Thymus (tissue), 11 donors: ENCODE measurements at regions not wholly inside any gene's neighbourhood (a gene's known extent, or its start where the extent isn't known, plus 50 kb on each side); places are given as distances from the start of the nearest gene placed in this dataset.

ENCODE experiments used
- DNase-seq, 9 donors: peaks; one replicate each; pipeline ENCODE4 v3.0.0-alpha.2; 2013; ENCODE audit warnings: low spot score in 9 of 9, low read depth in 6 of 9, missing footprints in 1 of 9
- H3K27ac ChIP-seq, 2 donors: one replicate each; pipeline ENCODE4 v1.5.1; 2013; ENCODE audit warnings: control low read depth in 1 of 2, low read depth in 1 of 2, low read length in 1 of 2, mild to moderate bottlenecking in 1 of 2, moderate library complexity in 1 of 2
- H3K27me3 ChIP-seq, 2 donors: one replicate each; pipeline ENCODE4 v1.5.1; 2013; ENCODE audit warnings: low read length in 1 of 2; ENCODE audit not compliant: control insufficient read depth in 2 of 2, insufficient read depth in 1 of 2
- H3K36me3 ChIP-seq, 2 donors: one replicate each; pipeline ENCODE4 v1.5.1; 2013; ENCODE audit warnings: low read length in 1 of 2, mild to moderate bottlenecking in 1 of 2, moderate library complexity in 1 of 2; ENCODE audit not compliant: control insufficient read depth in 2 of 2, insufficient read depth in 2 of 2
- H3K4me1 ChIP-seq, 2 donors: one replicate each; pipeline ENCODE4 v1.5.1; 2013; ENCODE audit warnings: low read length in 2 of 2; ENCODE audit not compliant: control insufficient read depth in 2 of 2, insufficient read depth in 2 of 2
- H3K4me3 ChIP-seq, 2 donors: one replicate each; pipeline ENCODE4 v1.5.1; 2013; ENCODE audit warnings: low read length in 2 of 2, control low read depth in 1 of 2, mild to moderate bottlenecking in 1 of 2
- H3K9me3 ChIP-seq, 2 donors: one replicate each; pipeline ENCODE4 v1.5.1; 2013; ENCODE audit warnings: low read length in 1 of 2, mild to moderate bottlenecking in 1 of 2; ENCODE audit not compliant: control insufficient read depth in 2 of 2, insufficient read depth in 1 of 2
- WGBS: extraction: QIAGEN DNeasy Blood & Tissue Kit; methylation state at CpG from one replicate; pipeline ENCODE4 v1.1.7; 2013; 5-methylcytosine and 5-hydroxymethylcytosine counted together
- donor health status: healthy.

DNA sequence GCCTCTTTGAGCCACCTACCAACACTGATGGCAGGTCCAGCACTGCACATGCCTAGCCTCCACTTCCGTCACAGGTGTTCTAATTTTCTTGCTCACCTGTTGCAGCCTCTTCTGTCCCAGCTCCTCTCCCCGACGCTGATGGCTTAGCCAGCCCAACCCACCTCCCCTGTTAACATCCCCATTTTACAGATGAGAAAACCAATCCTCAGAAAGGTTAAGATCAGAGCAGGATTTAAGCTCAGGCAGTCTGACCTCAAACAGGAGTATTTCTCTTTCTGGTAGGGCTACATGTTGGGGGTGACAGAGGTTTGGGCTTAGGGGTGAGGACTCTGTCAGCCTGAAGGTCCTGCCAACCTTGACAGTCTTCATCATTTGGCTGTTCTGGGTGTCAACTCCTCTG lies 74.5 kb upstream of the PITX1 start:
- Histone ChIP-seq H3K4me1 (peaks cover 0 to 2% of the 10 kb centered on the region in 2 donors), H3K9me3 (no peaks in the 10 kb centered on the region), H3K36me3 (no peaks in the 10 kb centered on the region), H3K4me3 (no peak overlapping the region), H3K27me3 (peaks cover 2 to 22% of the 10 kb centered on the region in 2 donors), H3K27ac (no peak overlapping the region)
- 97% methylated on average over 3 of the region's 3 CpGs for WGBS
- DNase-seq: no peak

GRCh38 chr5:135107986-135108385 lies 74.0 kb upstream of the PITX1 start:
- no peaks in the 10 kb centered on the region for H3K9me3 ChIP-seq
- H3K27ac ChIP-seq: no peak overlapping the region
- no peaks in the 10 kb centered on the region for H3K36me3 ChIP-seq
- H3K4me1 ChIP-seq: peaks cover 0 to 2% of the 10 kb centered on the region in 2 donors
- 93% methylated on average over 3 of the region's 3 CpGs for WGBS
- DNase-seq: no peak
- H3K27me3 ChIP-seq: peaks cover 2 to 21% of the 10 kb centered on the region in 2 donors
- H3K4me3 ChIP-seq: no peak overlapping the region

DNA sequence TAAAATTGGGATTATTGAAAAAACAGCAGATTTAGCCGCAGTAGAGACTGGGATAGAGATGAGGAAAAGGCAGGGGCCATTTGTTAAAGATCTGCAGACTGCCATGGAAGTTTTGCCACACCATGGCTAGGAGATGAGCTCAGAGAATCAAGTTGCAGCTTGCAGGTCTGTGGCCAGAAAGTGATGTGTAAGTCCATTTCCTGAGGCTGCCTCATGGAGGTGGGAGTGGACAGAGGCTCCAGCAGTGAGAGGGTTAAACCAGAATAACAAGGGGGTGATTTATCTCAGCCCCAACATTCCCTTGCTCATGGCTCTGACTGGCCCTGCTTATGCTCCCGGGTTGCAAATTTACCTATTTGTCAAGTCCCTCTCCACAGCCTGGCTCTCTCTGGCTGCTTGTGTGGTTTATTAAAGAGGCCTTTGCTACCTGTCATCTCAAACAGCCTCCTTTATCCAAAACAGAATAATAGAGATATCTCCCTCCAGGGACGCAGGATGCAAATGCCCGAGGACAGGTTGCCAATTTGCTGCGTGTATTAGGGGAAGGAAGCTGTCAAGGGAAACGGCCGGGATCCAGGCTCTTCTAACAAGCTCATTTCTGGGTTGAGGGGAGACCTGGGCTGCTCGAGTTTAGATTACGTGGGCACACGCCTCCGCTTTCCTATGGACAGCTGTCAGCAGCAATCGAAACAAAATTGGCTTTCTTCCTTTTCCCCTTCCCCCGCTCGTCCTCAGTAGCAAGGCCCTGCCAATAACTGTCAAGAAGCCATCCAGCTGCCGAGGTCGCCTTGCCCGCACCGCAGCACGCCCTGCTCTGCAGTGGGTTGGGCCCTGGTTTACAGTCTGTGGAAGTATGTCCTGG lies 72.8 kb upstream of the PITX1 start:
- no peak overlapping the region for H3K4me3 ChIP-seq
- no peak overlapping the region for H3K27ac ChIP-seq
- H3K27me3 ChIP-seq: peaks cover 2 to 26% of the 10 kb centered on the region in 2 donors
- no peaks in the 10 kb centered on the region for H3K4me1 ChIP-seq
- H3K9me3 ChIP-seq: no peaks in the 10 kb centered on the region
- DNase-seq: no peak
- no peaks in the 10 kb centered on the region for H3K36me3 ChIP-seq
- WGBS: 64% methylated on average over 19 of the region's 19 CpGs

GRCh38 chr5:135106136-135106535 lies 72.1 kb upstream of the PITX1 start:
- Histone ChIP-seq H3K4me3 (no peak overlapping the region), H3K36me3 (no peaks in the 10 kb centered on the region), H3K27me3 (peaks cover 2 to 23% of the 10 kb centered on the region in 2 donors), H3K4me1 (no peaks in the 10 kb centered on the region), H3K9me3 (no peaks in the 10 kb centered on the region), H3K27ac (no peak overlapping the region)
- 93% methylated on average over 3 of the region's 3 CpGs for WGBS
- no peak for DNase-seq

DNA sequence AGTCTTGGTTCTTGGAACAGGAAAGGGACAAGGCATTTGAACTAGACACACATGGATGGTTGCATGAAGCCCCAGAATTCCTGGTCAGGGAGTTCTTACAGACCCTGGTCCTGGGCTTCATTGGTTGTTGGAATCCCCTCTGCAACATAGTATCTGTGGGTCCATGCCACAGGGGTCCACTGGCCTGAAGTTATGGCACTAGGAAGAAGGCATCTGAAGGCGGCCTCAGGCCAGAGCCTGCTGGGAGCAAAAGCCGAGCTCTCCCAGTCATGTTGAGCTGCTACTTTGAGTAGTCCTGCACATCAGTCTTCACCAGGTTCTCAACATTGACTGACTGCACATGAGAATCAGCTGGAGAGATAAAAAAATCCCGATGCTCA lies 71.1 kb upstream of the PITX1 start:
- DNase-seq: no peak
- 97% methylated on average over 3 of the region's 3 CpGs for WGBS
- Histone ChIP-seq H3K4me1 (no peaks in the 10 kb centered on the region), H3K27me3 (peaks cover 2 to 18% of the 10 kb centered on the region in 2 donors), H3K9me3 (no peaks in the 10 kb centered on the region), H3K36me3 (no peaks in the 10 kb centered on the region), H3K27ac (no peak overlapping the region), H3K4me3 (no peak overlapping the region)

GRCh38 chr5:135103575-135103853 lies 69.5 kb upstream of the PITX1 start:
- DNase-seq: no peak
- H3K36me3 ChIP-seq: no peaks in the 10 kb centered on the region
- WGBS: 98% methylated on average over 7 of the region's 7 CpGs
- peaks cover 0 to 18% of the 10 kb centered on the region in 2 donors for H3K27me3 ChIP-seq
- H3K9me3 ChIP-seq: no peaks in the 10 kb centered on the region
- H3K4me3 ChIP-seq: no peak overlapping the region
- H3K4me1 ChIP-seq: no peaks in the 10 kb centered on the region
- H3K27ac ChIP-seq: no peak overlapping the region

DNA sequence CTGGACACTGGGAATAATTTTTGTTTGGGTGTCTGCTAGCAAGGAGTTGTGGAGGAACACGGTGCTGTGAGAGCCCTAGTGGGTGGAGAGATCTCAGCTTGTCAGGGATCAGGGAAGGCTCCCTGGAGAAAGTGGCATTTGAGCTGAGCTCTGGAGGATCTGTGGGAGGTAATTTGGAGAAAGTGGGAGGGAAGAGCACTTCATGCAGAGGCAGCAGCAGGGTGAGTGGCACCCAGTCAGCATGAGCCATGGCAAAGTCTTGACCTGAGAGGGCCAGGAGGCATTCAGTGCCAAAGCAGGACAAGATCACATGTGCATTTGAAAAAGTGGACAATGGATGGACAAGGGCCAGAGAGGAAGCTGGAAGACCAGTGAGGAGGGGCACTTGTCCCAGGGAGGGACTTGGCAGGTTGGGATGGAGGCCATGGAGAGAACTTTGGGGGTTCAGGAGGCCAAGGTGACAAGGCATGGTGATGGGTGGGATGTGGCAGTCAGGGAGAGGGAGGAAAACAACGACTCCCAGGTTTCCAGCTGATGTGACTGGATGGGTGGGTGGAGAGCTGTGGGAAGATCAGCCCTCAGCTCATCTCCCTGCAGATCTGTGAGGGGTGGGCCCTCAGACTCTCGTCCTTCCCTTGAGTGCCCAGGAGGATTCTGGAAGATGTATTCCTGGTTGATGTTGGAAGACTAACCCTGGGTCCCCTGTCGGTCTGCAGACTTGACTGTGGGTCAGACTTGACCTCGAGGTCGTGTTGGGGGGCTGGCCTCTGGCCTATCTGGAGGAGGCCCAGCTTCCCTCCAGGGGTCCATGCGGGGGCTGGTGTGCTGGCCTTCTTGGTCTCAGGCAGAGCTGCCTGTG lies 68.9 kb upstream of the PITX1 start:
- Histone ChIP-seq H3K36me3 (no peaks in the 10 kb centered on the region), H3K27me3 (peaks cover 0 to 15% of the 10 kb centered on the region in 2 donors), H3K9me3 (no peaks in the 10 kb centered on the region), H3K4me3 (no peak overlapping the region), H3K4me1 (no peaks in the 10 kb centered on the region), H3K27ac (no peak overlapping the region)
- no peak for DNase-seq
- 92% methylated on average over 7 of the region's 7 CpGs for WGBS

DNA sequence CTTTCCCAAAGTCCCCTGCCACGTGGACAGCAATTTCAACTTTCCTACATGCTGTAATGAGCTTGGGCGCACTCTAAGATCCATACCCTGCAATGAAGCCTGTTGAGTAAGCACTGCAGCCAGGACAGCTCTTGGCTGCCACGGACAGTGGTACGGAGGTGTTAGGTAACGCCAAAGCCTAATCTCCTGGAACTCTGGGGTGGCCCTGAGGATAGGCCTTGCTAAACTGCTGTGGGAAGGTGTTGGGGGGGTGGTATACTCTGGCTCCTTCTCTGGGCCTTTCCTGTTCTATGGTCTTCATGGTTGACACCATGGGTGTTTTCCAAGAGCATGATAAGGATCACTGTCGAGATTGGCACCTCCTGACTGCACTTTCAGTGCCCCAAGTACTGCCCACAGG lies 66.4 kb upstream of the PITX1 start:
- H3K36me3 ChIP-seq: no peaks in the 10 kb centered on the region
- H3K27ac ChIP-seq: no peak overlapping the region
- DNase-seq: no peak
- no peak overlapping the region for H3K4me3 ChIP-seq
- H3K4me1 ChIP-seq: no peaks in the 10 kb centered on the region
- 85% methylated on average over 6 of the region's 6 CpGs for WGBS
- H3K9me3 ChIP-seq: no peaks in the 10 kb centered on the region
- H3K27me3 ChIP-seq: peaks cover 0 to 14% of the 10 kb centered on the region in 2 donors

- Histone ChIP-seq H3K4me1 (no peaks in the 10 kb centered on the region), H3K27ac (no peak overlapping the region), H3K9me3 (no peaks in the 10 kb centered on the region), H3K36me3 (no peaks in the 10 kb centered on the region), H3K27me3 (peaks cover 0 to 15% of the 10 kb centered on the region in 2 donors), H3K4me3 (no peak overlapping the region)
- DNase-seq: no peak
- 95% methylated on average over 3 of the region's 3 CpGs for WGBS
These were observed 66.0 kb upstream of the PITX1 start for GRCh38 chr5:135100011-135100410.
